ENCODE measurements at regions not wholly inside any gene's neighbourhood (a gene's known extent, or its start where the extent isn't known, plus 50 kb on each side); places are given as distances from the start of the nearest gene placed in this dataset.
"Not testable (repeated sequence)": the region's sequence is repeated elsewhere in the genome, so short reads cannot be mapped to it uniquely, and the experiment has no call there.

DNA sequence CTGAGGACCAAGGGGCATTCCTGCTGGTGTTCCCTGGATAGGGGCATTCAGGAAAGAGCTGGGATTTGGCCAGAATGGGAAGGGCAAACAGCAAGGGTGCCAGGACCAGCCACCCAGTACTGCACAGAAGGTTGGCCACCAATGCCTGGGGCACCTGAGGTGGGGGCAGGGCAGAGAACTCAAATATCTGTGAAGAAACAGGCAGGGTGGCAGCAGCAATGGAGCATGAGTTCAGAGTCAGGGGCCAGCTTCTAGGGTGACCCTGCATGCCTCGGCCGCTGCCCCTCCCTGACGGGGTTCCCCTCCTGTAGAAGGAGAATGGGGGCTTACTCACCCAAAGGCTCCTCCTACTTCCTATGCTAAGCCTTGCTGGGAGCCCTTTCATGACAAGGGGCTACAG, 79.3 kb upstream of the SHANK2 start:
- no peak for DNase-seq

DNA sequence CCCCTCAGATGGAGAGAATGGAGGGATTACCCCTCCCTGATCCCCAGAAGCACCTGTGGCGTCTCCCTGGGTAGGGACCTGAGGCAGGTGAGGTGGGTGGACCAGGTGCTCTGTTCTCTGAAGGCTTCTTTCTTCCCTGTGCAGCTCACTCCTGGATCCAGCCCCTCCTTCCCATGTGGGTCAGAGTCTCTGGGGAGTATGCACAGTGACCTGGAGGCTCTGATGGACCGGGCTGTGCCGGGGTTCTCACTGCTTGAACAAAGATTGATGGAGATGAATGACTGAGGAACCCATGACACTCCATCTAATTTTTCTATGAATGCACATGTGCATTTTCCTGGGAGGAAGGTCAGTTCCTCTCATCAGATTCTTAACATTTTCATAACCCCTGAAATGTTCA, 78.6 kb upstream of the SHANK2 start:
- DNase-seq: no peak

DNA sequence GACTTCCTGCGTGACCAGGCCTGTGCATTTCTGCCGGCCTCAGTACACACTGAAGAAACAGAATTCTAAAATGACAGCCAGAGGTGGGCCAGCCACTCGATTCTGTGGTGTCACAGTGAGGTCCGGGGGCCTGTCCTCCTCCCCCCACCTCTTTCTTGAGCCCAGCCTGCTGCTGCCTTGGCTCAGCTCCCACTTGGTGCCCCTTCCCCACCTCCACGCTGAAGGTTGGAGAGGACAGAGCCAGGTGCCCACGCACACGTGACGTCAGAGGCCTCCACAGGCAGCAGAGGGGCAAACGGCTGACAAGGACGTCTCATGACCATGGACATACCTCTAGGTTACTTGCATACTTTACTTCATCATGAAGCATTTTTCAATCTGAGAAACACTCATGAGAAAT, 78.0 kb upstream of the SHANK2 start:
- DNase-seq: no peak

DNA sequence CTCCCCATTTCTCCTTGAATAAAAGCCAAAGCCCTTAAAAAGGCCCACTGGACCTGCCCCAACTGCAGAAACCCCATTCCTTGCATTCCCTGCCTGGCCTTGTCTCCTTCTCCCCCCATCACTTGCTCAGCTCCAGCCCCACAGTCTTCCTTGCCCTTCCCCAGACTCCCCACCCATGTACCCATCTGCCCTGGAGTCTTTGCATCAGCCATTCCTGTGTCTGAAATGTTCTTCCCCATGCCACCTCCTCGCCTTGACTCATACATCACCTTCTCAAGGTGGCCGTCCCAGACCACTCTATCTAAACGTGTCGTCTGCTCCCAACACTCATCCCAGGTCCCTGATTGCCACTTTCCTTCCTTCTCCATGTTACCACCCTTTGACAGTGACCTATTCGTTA, 77.4 kb upstream of the SHANK2 start:
- DNase-seq: no peak

DNA sequence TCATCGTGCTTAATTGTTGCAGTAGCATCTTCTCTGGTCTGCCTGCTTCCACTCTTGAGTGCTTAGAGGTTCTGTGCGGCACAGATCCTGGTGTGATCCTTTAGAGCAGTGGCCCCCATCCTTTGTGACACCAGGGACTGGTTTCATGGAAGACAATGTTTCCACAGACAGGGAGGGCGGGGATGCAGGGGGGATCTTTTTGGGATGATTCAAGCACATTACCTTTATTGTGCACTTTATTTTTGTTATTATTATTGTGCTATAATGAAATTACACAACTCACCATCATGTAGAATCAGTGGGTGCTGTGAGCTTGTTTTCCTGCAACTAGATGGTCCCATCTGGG, 76.8 kb upstream of the SHANK2 start:
- no peak for DNase-seq

DNA sequence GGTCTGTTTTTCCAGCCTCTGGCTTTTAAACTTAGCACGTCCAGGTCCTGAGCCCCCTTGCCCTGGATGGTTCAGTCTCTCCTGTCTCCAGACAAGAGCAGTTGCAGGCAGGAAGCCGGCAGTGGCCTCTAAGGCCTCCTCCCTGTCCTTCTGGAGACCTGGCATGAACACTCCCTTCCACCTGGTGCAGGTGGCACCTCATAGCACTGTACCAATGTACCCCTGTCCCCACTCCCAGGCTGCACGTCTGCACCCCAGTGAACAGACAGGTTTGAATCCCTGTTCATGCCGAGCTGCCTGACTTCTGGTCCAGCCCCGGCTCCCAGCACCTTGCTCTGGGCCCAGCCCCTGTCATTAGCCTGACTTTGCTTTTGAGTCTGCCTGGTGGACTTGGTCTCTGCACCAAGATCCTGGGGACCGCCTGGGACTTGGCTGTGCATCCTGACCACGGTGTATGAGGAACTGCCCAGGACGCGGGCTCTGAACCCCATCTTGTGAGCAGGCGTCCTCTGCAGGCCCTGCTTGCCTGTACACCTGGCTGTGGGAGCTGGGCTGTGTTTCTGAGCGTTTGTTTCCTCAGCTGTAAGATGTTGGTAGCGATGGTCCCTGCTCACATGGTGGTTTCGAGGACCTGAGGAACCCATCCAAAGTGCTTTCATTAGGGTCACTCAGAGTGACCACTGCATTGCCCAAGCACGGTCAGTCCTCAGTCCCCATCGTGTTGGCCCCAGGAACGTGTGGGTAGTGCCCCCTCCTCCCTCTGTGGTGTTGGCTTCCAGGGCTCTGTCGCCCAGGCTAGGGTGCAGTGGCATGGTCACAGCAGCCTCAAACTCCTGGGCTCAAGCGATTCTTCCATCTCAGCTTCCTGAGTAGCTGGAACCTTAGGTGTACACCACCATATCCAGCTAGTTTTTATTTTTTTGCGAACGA, 75.0 kb upstream of the SHANK2 start:
- no peak for DNase-seq

DNA sequence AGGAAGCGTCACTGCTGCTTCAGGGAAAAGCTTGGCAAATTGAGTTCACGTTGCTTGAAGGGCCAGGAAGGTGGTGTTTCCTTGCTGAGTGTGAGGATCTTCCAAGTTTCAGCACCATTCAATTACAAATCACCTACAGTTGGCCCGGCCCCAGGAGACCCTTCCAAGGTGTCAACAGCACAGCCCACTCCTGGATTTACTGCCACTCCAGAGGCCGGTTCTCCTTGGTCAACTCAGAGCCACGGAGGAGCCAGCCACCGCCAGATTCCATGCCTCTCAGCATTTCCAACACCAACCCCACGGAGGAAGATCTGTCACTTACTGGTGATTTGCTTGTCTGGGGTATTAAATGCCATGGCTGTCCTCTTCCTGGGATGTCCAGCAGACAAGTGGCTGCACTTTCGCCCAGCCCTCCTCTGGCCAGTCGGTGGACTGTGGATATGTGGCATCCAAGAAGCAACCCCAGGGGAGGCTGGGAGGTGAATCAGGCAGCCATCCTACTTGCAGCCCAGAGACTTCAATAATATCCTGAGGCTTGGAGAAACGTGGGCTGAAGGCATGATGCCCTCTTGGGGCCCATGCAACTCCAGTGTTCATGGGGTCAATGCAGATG, 74.1 kb upstream of the SHANK2 start:
- no peak for DNase-seq

DNA sequence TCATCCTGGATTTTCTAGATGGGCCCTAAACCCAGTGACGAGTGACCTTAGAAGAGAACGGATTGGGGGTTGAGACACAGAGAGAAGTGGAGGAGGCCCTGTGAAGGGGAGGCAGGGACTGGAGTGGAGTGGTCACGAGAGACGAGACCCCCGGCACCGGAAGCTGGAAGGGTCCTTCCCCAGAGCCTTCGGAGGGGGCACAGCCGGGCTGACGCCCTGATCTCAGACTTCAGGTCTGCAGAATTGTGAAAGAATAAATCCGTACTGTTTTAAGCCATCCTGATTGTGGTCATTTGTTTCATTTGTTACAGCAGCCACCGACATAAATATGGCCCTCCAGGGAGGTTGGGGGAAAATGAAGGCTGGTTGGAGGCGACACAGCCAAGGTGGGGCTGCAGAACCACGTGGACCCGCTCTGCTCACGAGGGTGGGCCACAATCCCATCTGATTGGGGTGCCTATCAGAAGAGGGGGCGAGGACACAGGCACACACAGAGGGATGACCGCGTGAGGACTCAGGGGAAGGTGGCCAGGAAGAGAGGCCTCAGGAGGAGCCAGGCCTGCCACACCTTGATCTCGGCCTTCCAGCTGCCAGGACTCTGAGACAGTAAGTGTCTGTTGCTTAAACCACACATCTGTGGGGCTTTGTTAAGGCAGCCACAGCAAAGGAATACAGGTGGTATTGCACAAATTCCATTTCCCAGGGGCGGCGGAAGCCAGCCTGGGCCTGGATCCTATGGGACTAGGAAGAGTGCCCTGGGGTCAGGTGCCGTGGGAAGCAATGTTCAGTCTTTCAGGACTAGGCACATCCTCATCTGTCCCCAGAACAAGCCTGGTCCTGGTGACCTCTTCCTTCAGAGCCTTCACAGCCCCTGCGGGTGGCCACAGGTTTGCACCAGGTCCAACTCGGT, 73.3 kb upstream of the SHANK2 start:
- no peak for DNase-seq

DNA sequence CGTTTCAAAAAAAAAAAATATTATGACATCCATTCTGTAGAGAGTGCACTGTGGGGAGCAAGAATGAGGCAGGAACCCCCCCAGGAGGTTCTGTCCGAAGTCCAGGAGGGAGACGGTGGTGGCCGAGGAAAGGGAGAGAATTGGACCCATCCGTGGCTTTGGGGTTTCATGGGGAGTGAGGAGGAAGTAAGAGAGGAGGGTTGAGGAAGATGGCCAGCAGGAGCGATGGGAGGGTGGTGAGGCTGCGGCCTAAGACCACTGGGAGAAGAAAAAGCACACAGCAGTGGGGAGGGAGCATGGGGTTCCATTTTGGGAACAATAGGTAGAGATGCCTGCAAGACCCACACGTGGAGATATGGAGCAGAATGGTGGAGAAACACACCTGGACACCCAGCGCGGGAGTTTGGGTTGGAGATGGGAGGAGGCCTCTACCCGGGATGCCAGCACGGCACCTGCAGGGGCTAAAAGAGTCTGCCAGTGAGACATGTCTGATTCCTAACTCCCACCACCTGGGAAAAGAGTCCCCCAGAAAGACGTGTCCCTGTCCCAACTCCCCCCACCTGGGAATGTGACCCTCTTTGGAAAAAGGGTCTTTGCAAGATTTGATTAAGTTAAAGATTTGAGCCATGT, 72.5 kb upstream of the SHANK2 start:
- DNase-seq: no peak

DNA sequence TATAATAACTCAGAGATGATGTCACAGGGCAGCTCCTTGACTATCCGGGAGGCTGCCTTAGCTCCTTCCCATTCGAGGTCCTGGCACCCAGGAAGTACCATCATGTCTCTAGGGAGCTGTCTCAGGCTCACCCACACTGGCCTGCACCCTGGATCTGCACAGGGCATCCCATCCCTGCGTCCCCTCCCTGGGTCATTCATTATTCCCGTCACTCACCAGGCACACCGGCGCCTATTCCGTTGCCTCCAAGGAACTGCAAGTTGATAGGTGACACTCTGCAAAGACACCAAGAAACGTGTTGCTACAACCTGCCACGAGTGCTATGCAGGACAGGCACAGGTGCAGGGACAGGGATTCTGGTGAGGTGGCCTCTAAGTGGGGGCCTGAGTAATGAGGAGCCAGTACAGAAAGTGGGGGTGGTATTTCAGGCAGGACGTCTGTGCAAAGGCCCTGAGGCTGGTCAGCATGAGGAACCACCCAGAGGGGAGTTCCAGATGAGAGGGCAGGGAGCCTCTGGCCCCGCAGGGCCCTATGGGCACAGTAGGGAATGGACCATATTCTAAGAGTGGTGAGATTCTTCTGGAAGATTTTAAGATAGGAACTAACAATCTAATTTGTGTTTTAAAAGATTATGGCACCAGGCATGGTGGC, 71.6 kb upstream of the SHANK2 start:
- no peak for DNase-seq

DNA sequence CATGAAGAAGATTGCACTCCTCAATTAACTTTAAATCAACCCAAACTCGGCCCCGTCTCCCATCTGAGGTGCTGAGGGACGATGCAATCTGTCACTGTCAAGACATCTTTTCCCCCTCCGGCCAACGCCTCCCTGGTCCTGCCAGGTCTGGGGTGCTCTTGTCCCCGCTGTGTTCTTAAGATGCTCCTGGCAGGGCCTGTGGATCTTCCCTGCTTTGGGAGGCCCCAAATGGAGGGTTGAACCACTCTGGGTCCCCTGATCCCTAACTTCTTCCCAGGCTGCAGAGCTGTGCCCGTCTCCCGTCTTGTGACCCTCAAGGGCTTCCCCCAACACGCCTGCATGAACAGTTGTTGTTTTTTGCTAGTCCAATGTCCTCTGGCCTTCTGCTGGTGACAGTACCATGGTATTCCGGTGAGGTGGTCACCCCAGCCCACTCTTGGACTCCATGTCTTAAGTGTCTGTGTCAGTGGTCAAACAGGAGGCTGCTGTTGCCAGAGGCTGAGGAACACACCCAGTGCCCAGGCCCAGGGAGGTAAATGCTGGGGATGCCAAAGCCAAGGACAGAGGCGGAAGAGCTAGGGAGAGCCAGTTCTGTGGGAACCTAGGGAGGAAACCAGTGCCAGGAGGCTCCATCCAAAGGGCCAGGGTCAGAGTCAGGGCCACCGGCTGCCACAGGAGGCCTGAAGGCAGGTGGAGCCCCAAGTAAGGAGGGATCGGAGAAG, 70.6 kb upstream of the SHANK2 start:
- DNase-seq: no peak

DNA sequence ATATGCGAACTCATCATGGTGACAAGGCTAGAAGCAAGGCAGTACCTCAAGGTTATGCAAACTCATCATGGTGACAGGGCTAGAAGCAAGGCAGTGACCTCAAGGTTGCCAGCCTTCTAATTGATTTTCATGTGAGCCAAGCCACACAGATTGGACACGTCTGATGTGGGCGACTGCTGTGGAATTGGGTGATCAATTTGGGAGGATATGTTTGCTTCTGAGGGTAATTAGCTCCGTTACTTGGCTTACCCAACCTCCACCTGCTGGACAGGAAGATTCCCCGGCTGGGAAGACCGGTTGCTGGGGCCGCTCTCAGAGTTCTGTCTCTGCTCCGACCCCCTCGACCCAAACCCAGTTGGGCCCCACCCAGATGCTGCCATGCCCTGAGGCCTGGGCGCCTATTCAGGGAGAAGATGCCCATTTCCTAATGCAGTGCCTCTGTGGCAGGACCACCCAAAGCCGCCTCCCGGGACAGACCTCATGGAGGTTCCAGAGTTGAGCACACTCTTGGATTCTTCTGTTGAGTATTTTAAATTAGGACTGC, 69.9 kb upstream of the SHANK2 start:
- DNase-seq: no peak

DNA sequence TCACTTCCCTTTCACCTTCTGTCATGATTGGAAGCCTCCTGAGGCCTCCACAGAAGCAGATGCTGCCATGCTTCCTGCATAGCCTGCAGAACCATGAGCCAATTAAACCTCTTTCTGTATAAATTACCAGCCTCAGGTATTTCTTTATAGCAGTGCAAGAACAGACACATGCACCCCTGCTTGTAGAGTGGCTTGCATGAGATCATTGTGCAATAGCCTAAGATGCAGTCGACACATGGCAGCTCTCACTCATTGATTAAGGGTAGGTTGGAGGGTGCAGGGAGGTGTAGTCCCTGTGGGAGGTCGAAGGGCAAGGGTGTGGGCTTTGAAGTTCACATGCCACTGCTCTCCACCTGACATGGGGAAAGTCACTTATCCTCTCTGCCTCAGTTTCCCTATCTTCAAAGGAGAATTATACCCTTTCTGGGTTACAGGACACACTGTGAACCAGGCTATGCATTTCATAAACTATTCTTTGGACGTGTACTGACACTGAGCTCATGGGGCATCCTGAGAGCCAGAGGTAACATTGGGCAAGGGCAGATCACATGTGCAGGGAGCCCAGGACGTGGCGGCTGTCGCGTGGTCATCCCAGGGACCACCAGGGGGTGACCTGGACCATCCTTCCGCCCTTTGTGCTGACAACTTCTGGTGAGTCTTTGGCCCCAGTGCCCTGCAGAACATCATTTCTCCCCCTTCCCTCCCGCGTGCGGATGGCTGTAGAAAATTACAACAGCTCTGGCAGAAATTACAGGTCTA, 69.2 kb upstream of the SHANK2 start:
- no peak for DNase-seq

DNA sequence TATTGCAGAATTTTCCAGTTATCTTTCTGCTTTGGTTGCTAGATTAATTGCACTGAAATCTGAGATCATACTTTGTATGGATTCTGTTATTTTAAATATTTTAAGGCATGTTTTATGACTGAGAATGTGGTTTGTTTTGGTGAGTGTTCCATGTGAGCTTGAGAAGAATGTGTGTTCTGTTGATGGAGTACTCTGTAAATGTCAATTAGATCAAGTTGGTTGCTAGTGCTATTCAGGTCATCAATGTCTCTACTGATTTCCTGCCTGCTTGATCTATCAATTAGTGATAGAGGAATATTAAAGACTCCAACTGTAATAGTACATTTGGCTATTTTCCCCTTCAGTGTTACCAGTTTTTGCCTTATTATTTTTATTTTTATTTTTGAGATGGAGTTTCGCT, 64.3 kb upstream of the SHANK2 start:
- no peak for DNase-seq

DNA sequence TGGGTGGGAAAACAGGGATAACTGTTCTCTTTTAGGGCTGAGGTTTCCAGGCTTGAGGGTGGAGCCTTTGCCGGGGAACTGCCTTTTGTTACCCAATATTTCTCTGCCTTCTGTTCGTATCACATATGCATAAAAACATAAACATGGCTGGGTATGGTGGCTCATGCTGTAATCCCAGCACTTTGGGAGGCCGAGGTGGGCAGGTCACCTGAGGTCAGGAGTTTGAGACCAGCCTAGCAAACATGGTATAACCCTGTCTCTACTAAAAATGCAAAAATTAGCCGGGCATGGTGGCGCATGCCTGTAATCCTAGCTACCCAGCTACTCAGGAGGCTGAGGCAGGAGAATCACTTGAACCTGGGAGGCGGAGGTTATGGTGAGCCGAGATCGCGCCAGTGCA, 60.2 kb upstream of the SHANK2 start:
- DNase-seq: not testable (repeated sequence)

DNA sequence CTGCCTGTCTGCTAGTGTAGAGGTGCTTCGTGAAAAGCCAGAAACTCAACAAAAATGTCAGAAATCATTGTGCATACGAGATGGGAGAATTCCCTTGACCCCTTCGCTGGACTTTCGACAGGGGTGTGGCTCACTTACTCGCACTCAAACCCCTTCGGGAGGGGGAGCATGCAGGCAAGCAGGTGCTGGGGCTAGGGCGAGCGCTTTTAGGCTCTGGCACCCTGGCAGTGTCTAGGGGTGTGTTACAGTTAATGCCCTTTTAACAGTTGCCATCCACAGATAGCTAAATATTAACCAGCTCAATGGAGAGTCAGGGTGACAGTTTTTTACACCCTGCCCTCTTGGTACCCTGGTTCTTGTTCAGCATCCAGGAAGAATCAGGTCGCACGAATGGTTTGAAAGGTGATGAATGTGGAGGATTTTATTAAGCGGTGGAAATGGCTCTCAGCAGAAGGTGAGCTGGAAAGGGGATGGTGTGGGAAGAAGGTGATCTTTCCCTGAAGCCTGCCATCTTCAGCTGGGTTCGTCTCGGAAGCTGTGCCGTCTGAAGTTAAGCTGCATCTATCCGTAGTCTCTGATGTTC, 59.6 kb upstream of the SHANK2 start:
- no peak for DNase-seq

DNA sequence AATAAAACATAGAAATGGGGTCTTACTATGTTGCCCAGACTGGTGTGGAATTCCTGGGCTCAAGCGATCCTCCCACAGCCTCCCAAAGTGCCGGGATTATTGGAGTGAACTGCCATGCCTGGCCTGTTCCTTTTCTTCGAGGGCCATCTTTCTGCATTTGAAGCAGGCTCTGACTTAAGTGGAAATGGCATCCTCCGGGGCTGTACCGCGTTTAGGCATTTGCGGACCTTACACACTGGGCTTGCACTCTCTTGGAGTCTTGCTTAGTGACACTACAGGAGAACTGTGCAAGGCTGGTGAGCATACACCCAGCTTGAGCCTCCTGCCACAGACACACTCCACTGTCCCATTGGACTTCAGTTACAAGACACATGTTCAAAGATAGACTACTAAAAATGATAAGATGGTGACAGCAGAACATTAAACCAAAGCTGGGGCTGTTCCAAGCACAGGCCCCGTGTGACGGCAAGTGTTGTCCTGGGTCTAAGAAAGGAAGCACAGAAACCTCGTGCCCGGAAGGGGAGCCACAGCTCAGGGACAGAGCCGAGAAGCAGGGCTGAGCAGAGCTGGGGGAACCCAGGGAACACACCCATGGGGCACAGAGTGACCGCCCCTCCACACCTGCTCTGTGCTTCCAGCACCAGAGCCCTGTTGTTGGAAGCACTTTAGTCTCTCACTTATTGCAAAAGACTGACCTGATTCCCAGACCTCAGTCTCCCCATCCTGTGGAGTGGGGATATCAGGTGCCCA, 59.0 kb upstream of the SHANK2 start:
- DNase-seq: no peak

DNA sequence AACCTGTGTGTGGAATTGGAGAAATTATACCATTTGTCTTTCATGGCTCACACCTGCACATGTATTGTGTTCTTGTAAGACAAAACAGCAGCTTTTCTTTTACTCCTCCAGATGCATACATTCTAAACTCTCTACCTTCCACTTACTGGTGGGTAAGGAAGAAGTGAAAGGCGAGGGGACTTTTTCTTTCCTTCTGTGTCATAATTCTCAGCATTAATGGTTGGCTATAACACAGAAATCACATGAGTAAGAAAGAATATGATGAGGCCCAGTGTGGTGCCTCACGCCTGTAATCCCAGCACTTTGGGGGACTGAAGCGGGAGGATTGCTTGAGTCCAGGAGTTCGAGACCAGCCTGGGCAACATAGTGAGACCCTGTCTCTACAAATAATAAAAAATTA, 57.8 kb upstream of the SHANK2 start:
- DNase-seq: no peak

DNA sequence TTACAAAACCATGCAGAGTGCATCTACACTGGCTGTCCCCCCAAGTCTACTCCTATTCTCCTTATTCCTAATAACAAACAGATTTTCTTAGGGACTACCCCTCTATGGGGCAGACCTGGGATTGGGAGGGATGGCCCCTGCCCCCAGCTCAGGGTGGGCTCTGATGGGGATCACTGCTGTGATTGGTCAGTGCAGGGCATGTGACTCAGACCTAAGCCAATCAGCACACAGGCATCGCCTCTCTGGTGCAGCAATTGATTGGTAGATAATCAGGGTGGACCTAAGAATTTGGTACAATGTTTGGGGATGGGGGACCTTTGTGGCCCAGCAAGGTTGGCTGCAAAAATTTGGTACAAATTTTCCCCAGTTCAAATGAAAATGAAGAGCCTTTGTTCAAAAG, 57.2 kb upstream of the SHANK2 start:
- DNase-seq: no peak

DNA sequence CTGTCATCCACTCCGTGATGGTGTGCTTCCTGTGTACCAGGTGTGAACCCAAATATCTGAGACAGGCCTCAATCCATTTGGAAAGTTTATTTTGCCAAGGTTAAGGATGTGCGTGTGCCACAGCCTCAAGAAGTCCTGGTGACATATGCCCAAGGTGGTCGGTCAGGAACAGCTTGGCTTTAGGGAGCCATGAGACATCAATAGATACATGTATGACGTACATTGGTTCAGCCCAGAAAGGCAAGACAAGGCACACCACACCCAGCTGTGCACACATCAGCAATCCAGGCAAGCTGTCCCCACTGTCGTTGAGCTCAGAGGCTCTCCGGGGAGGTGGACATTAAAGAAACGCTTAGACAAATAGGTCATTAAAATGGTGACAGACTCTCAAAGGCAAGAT, 56.8 kb upstream of the SHANK2 start:
- no peak for DNase-seq

Measured in MV-4-11 (cell line).